K562 (cell line): ENCODE measurements at regions not wholly inside any gene's neighbourhood (a gene's known extent, or its start where the extent isn't known, plus 50 kb on each side); places are given as distances from the start of the nearest gene placed in this dataset.

Experiments
- ATAC-seq: fragments of 200-7000 bp; cut with Tn5 transposase; 3 replicates; pipeline ENCODE4 v1.9.1; 2020; ENCODE audit warnings: moderate library complexity
- BruUV-seq: library from RNA; stranded (reverse); fragments of 400-500 nt; replicated peaks from 2 replicates; lab custom pipeline; 2021; lab: Mats Ljungman, UMichigan
- CTCF ChIA-PET: fragments of 300-600 bp; formaldehyde crosslinking; extraction: SDS; loops from one replicate; lab custom pipeline; 2021; ENCODE audit warnings: low intra/inter-chr PET ratio; lab: Yijun Ruan, JAX
- POLR2A ChIA-PET: fragments of 300-600, 350-650 bp; sonication (Branson Sonifier 250); formaldehyde crosslinking; extraction: SDS; loops from one replicate; lab custom pipeline; 2021; ENCODE audit warnings: antibody characterized with exemption, inconsistent platforms; lab: Yijun Ruan, JAX
- DNase-seq, 4 experiments: peaks; one replicate each; pipeline versions ENCODE4 v3.0.0 to v3.0.0-alpha.2; 2011 to 2018; ENCODE audit warnings: low spot score in 3 of 4, mixed read lengths in 3 of 4; ENCODE audit errors: extremely low read depth in 1 of 4
- FAIRE-seq: peaks from 2 replicates; lab custom pipeline; 2011; peaks lifted over from hg19 to GRCh38; lab: Jason Lieb, UNC
- H2AFZ ChIP-seq: 2 replicates; pipeline ENCODE4 v1.6.0; 2011; ENCODE audit warnings: low read depth, low read length, control low read depth, inconsistent platforms
- H3K27ac ChIP-seq: fragments of 200-600 bp; 3 replicates; pipeline ENCODE4 v1.8.0; 2011; ENCODE audit warnings: low read depth, mild to moderate bottlenecking, control low read depth, inconsistent platforms, low read length, moderate library complexity, mixed read lengths; ENCODE audit errors: extremely low read depth
- H3K27me3 ChIP-seq, 2 experiments: fragments of 300-600 bp in 1 of 2; 2 replicates in 1 of 2; 3 replicates in 1 of 2; pipeline versions ENCODE4 v1.6.0 to v1.8.0; 2011; ENCODE audit warnings: inconsistent platforms in 2 of 2, low read length in 2 of 2, mild to moderate bottlenecking in 1 of 2, mixed read lengths in 1 of 2, moderate library complexity in 1 of 2; ENCODE audit not compliant: control insufficient read depth in 2 of 2, insufficient read depth in 2 of 2
- H3K36me3 ChIP-seq: fragments of 300-600 bp; 3 replicates; pipeline ENCODE4 v1.8.0; 2011; ENCODE audit warnings: mild to moderate bottlenecking, low read length, inconsistent platforms; ENCODE audit not compliant: control insufficient read depth, insufficient read depth
- H3K4me1 ChIP-seq, 2 experiments: fragments of 200-600 bp in 1 of 2; replicated peaks in 1 of 2; 2 replicates in 1 of 2; 3 replicates in 1 of 2; pipeline versions ENCODE4 v1.5.1 to v1.8.0; 2011; ENCODE audit warnings: inconsistent platforms in 2 of 2, low read length in 2 of 2, mild to moderate bottlenecking in 1 of 2, mixed read lengths in 1 of 2, moderate library complexity in 1 of 2; ENCODE audit not compliant: control insufficient read depth in 2 of 2, insufficient read depth in 2 of 2
- H3K4me2 ChIP-seq: 2 replicates; pipeline ENCODE4 v1.6.1; 2011; ENCODE audit warnings: low read length, control low read depth, inconsistent platforms, mixed read lengths; ENCODE audit not compliant: insufficient read depth
- H3K4me3 ChIP-seq: fragments of 200-600 bp; sonication (generic), shearing (Covaris generic); 2 replicates; pipeline ENCODE4 v1.5.1; 2016; ENCODE audit warnings: control low read depth, inconsistent platforms
- H3K79me2 ChIP-seq: fragments of 200-600 bp; 3 replicates; pipeline ENCODE4 v1.8.0; 2011; ENCODE audit warnings: low read length, inconsistent platforms; ENCODE audit not compliant: control insufficient read depth, insufficient read depth
- H3K9ac ChIP-seq, 2 experiments: 2 replicates each; pipeline versions ENCODE4 v1.6.0 to v1.6.1; 2011; ENCODE audit warnings: low read depth in 2 of 2, low read length in 2 of 2, control low read depth in 1 of 2, inconsistent platforms in 1 of 2, mild to moderate bottlenecking in 1 of 2, mixed read lengths in 1 of 2; ENCODE audit not compliant: insufficient read depth in 1 of 2
- H3K9me1 ChIP-seq: one replicate; pipeline ENCODE4 v1.6.0; 2011; ENCODE audit warnings: inconsistent platforms, mild to moderate bottlenecking, low read length, moderate library complexity; ENCODE audit not compliant: control insufficient read depth, insufficient read depth
- H3K9me3 ChIP-seq: replicated peaks from 2 replicates; pipeline ENCODE4 v1.5.1; 2011; ENCODE audit warnings: low read depth, low read length, inconsistent platforms; ENCODE audit not compliant: control insufficient read depth, insufficient read depth
- H4K20me1 ChIP-seq: replicated peaks from 2 replicates; pipeline ENCODE4 v1.6.1; 2011; ENCODE audit warnings: low read length, inconsistent platforms, mixed read lengths; ENCODE audit not compliant: control insufficient read depth, insufficient read depth
- DACH1 ChIP-seq: fragments of 450-650 bp; IDR thresholded peaks from 2 replicates; pipeline ENCODE4 v1.6.1; 2018; ENCODE audit not compliant: partially characterized antibody
- POLR2G ChIP-seq: fragments of 200-400 bp; formaldehyde crosslinking; IDR thresholded peaks from 2 replicates; pipeline ENCODE4 v1.6.1; 2017; ENCODE audit warnings: low read depth, mild to moderate bottlenecking, antibody characterized with exemption, low read length, moderate library complexity
- PRPF4 ChIP-seq: fragments of 200-400 bp; formaldehyde crosslinking; IDR thresholded peaks from one replicate; pipeline ENCODE4 v1.6.1; 2017; ENCODE audit warnings: low read length, low read depth, mild to moderate bottlenecking; ENCODE audit not compliant: insufficient read depth, poor library complexity, severe bottlenecking
- RBM14 ChIP-seq: fragments of 200-400 bp; formaldehyde crosslinking; IDR thresholded peaks from 2 replicates; pipeline ENCODE4 v1.6.1; 2018; ENCODE audit warnings: low read depth, mild to moderate bottlenecking, low read length, moderate library complexity, borderline replicate concordance; ENCODE audit not compliant: insufficient read depth
- RFX7 ChIP-seq: fragments of 250-450 bp; sonication (Bioruptor Pico); IDR thresholded peaks from 2 replicates; pipeline ENCODE4 v1.5.1; 2021; ENCODE audit warnings: mild to moderate bottlenecking
- WGBS: fragments of 100-300 bp; shearing (Covaris generic); methylation state at CpG from one replicate; pipeline ENCODE4 v1.1.6; 2016; ENCODE audit warnings: low coverage, mixed read lengths; ENCODE audit not compliant: insufficient coverage; ENCODE audit errors: missing lambda C conversion rate; 5-methylcytosine and 5-hydroxymethylcytosine counted together
- in situ Hi-C: fragments of 300-500 bp; cut with MboI; formaldehyde crosslinking; loops from 4 replicates; pipeline ENCODE4 v1.15.0; 2018; ENCODE audit warnings: inconsistent platforms, mixed read lengths
- intact Hi-C: fragments of 100-400 bp; cut with micrococcal nuclease; formaldehyde crosslinking; loops from 2 replicates; pipeline ENCODE4 v1.14.2; 2022

DNA sequence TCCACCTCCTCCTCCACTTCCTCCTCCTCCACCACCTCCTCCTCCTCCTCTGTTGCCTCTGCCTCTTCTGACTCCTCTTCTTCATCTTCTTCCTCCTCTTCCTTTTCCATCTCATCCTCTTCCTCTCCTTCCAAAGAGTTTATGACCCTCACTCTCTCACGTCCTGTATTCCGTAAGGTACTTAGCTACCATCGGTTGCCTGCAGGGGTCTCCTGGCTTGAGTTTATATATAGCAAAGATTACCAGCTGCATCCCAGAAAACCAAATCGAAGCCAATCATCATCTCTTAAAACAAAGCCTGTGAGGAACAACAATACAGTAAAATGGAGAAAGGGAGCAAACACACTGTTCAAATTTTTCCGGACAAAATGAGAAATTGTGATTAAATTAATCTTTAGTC is 317.4 kb downstream of the C3orf38 start:
- H3K9me3 ChIP-seq: no peaks in the 10 kb centered on the region
- H3K4me2 ChIP-seq: no peak overlapping the region
- no peak overlapping the region for H3K9ac ChIP-seq
- H3K27ac ChIP-seq: no peak overlapping the region
- ATAC-seq: no peak
- H3K36me3 ChIP-seq: no peaks in the 10 kb centered on the region
- CTCF ChIA-PET: no interaction called here
- TF ChIP-seq RBM14 (no peak), DACH1 (no peak), POLR2G (no peak), RFX7 (CRISPR knock-in tag) (no peak)
- TF ChIP-seq, all 486 proteins: peak for 0
- Histone ChIP-seq H3K79me2 (no peaks in the 10 kb centered on the region), H3K9me1 (no peaks in the 10 kb centered on the region), H2AFZ (no peak overlapping the region), H4K20me1 (no peaks in the 10 kb centered on the region), H3K27me3 (no peaks in the 10 kb centered on the region), H3K4me1 (no peaks in the 10 kb centered on the region), H3K4me3 (no peak overlapping the region)
- no peak for FAIRE-seq
- in situ Hi-C loops (no loop called here), intact Hi-C loops (no loop called here)
- WGBS: 0% methylated on average over 2 of the region's 5 CpGs
- no peak for DNase-seq
- POLR2A ChIA-PET: no interaction called here
- no TSS peak for BruUV-seq

DNA sequence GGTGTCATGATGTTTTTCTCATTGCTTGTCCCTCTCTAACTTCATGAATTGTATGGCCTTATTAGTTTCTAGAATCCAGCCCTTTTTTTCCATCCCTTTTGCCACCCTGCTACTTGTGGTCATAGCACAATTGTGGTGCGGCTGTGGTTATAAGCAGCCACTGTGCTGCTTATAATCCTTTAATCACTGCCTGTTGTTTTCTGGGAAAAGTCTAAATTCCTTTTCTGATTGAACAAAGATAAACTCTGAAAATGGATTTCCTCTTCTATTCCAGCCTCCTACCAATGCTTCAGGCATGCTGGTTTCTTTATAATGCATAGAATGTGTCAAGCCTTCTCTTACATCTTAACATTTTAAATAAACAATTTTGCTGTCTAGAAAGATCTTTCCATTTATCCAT is 319.5 kb downstream of the C3orf38 start:
- no peaks in the 10 kb centered on the region for H4K20me1 ChIP-seq
- no peaks in the 10 kb centered on the region for H3K4me1 ChIP-seq
- 0% methylated on average over 1 of the region's 1 CpG for WGBS
- ChIA-PET CTCF (no interaction called here), POLR2A (no interaction called here)
- no TSS peak for BruUV-seq
- DNase-seq (no peak), FAIRE-seq (no peak), ATAC-seq (no peak)
- H3K9me3 ChIP-seq: no peaks in the 10 kb centered on the region
- no peaks in the 10 kb centered on the region for H3K36me3 ChIP-seq
- no peak overlapping the region for H3K27ac ChIP-seq
- no peak overlapping the region for H3K4me2 ChIP-seq
- H2AFZ ChIP-seq: no peak overlapping the region
- H3K4me3 ChIP-seq: no peak overlapping the region
- intact Hi-C loops (no loop called here), in situ Hi-C loops (no loop called here)
- H3K79me2 ChIP-seq: no peaks in the 10 kb centered on the region
- no peaks in the 10 kb centered on the region for H3K9me1 ChIP-seq
- no peak overlapping the region for H3K9ac ChIP-seq
- no peaks in the 10 kb centered on the region for H3K27me3 ChIP-seq
- TF ChIP-seq PRPF4: no peak
- TF ChIP-seq, all 486 proteins: peak for 0
